ENCODE measurements at regions not wholly inside any gene's neighbourhood (a gene's known extent, or its start where the extent isn't known, plus 50 kb on each side); places are given as distances from the start of the nearest gene placed in this dataset.

GRCh38 chr1:101150266-101150665 lies 86.6 kb upstream of the S1PR1 start:
- no peak overlapping the region for H3K4me3 ChIP-seq (replicated peaks in 1 of 3; ENCODE audit: insufficient read depth in 1 of 3, low read depth in 2 of 3, low read length in 3 of 3)
- H3K4me2 ChIP-seq (ENCODE audit: low read depth, low read length) = no peak overlapping the region
- FAIRE-seq = no peak
- TF ChIP-seq SRSF1 (optimal IDR thresholded peaks at IDR 0.05; ENCODE audit: low read depth, low read length) = no peak
- TF ChIP-seq MEIS2 (CRISPR knock-in tag; IDR thresholded peaks at IDR 0.05) = no peak
- TF ChIP-seq, protein P1, sequence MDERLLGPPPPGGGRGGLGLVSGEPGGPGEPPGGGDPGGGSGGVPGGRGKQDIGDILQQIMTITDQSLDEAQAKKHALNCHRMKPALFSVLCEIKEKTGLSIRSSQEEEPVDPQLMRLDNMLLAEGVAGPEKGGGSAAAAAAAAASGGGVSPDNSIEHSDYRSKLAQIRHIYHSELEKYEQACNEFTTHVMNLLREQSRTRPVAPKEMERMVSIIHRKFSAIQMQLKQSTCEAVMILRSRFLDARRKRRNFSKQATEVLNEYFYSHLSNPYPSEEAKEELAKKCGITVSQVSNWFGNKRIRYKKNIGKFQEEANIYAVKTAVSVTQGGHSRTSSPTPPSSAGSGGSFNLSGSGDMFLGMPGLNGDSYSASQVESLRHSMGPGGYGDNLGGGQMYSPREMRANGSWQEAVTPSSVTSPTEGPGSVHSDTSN (CRISPR knock-in tag; IDR thresholded peaks at IDR 0.05) = no peak
- no peak for TF ChIP-seq ZC3H13 (CRISPR knock-in tag; IDR thresholded peaks at IDR 0.05)
- H4K20me1 ChIP-seq (ENCODE audit: insufficient read depth, low read length) = no peaks in the 10 kb centered on the region
- H3K27me3 ChIP-seq (ENCODE audit: control insufficient read depth in 1 of 2, insufficient read depth in 2 of 2, low read length in 2 of 2) = no peaks in the 10 kb centered on the region
- ChIA-PET CTCF (ENCODE audit: low intra/inter-chr PET ratio, low total read pairs) (no interaction called here), POLR2A (no interaction called here)
- in situ Hi-C loops (cut with HindIII; ENCODE audit: extremely low pct_ligation_motif_present, low pct_unique_long_range_greater_than_20kb) (no loop called here), intact Hi-C loops (cut with micrococcal nuclease; ENCODE audit: unreplicated experiment) (no loop called here)
- no peaks in the 10 kb centered on the region for H3K9me3 ChIP-seq (ENCODE audit: low read length)
- H3K79me2 ChIP-seq (ENCODE audit: insufficient read depth, low read length) = no peaks in the 10 kb centered on the region
- H3K9ac ChIP-seq (ENCODE audit: insufficient read depth, low read depth, low read length) = no peak overlapping the region
- no peak overlapping the region for H2AFZ ChIP-seq (ENCODE audit: low read length)
- H3K36me3 ChIP-seq (replicated peaks in 1 of 2; ENCODE audit: control insufficient read depth in 1 of 2, insufficient read depth in 2 of 2, low read length in 2 of 2) = no peaks in the 10 kb centered on the region
- BruUV-seq (replicated peaks) = no TSS peak
- WGBS (ENCODE audit: low lambda C conversion rate) = 71% methylated on average over 4 of the region's 4 CpGs
- no peak overlapping the region for H3K27ac ChIP-seq (ENCODE audit: extremely low read length, insufficient read depth, low read length)
- no peak for ATAC-seq
- no peak for DNase-seq (ENCODE audit: low spot score)
- 0 out of 2 replicates have a peak, but pooled peaks cover 5% of the 10 kb centered on the region for H3K4me1 ChIP-seq (ENCODE audit: insufficient read depth, low read length)

GRCh38 chr1:101148980-101149379 lies 87.8 kb upstream of the S1PR1 start:
- H3K9me3 ChIP-seq (ENCODE audit: low read length) = no peaks in the 10 kb centered on the region
- H3K4me2 ChIP-seq (ENCODE audit: low read depth, low read length) = no peak overlapping the region
- DNase-seq (ENCODE audit: low spot score) = no peak
- intact Hi-C loops (cut with micrococcal nuclease; ENCODE audit: unreplicated experiment) (no loop called here), in situ Hi-C loops (cut with HindIII; ENCODE audit: extremely low pct_ligation_motif_present, low pct_unique_long_range_greater_than_20kb) (no loop called here)
- H3K27me3 ChIP-seq (ENCODE audit: control insufficient read depth in 1 of 2, insufficient read depth in 2 of 2, low read length in 2 of 2) = no peaks in the 10 kb centered on the region
- no peak for FAIRE-seq
- 2% methylated on average over 3 of the region's 3 CpGs for WGBS (ENCODE audit: low lambda C conversion rate)
- no peak overlapping the region for H2AFZ ChIP-seq (ENCODE audit: low read length)
- no peak overlapping the region for H3K27ac ChIP-seq (ENCODE audit: extremely low read length, insufficient read depth, low read length)
- no peak overlapping the region for H3K4me3 ChIP-seq (replicated peaks in 1 of 3; ENCODE audit: insufficient read depth in 1 of 3, low read depth in 2 of 3, low read length in 3 of 3)
- H3K79me2 ChIP-seq (ENCODE audit: insufficient read depth, low read length) = no peaks in the 10 kb centered on the region
- POLR2A ChIA-PET = no interaction called here
- H3K4me1 ChIP-seq (ENCODE audit: insufficient read depth, low read length) = 0 out of 2 replicates have a peak, but pooled peaks cover 5% of the 10 kb centered on the region
- no TSS peak for BruUV-seq (replicated peaks)
- ATAC-seq = no peak
- CTCF ChIA-PET (ENCODE audit: low intra/inter-chr PET ratio, low total read pairs) = no interaction called here
- no peaks in the 10 kb centered on the region for H3K36me3 ChIP-seq (replicated peaks in 1 of 2; ENCODE audit: control insufficient read depth in 1 of 2, insufficient read depth in 2 of 2, low read length in 2 of 2)
- no peaks in the 10 kb centered on the region for H4K20me1 ChIP-seq (ENCODE audit: insufficient read depth, low read length)
- H3K9ac ChIP-seq (ENCODE audit: insufficient read depth, low read depth, low read length) = no peak overlapping the region
- TF ChIP-seq EHMT2 (IDR thresholded peaks at IDR 0.05; ENCODE audit: borderline replicate concordance, low read depth, low read length) (no peak), ARNTL (CRISPR knock-in tag; IDR thresholded peaks at IDR 0.05) (no peak), SP1 (IDR thresholded peaks at IDR 0.05) (no peak), SP1 (CRISPR knock-in tag; IDR thresholded peaks at IDR 0.05) (no peak)
- TF ChIP-seq, protein P2, sequence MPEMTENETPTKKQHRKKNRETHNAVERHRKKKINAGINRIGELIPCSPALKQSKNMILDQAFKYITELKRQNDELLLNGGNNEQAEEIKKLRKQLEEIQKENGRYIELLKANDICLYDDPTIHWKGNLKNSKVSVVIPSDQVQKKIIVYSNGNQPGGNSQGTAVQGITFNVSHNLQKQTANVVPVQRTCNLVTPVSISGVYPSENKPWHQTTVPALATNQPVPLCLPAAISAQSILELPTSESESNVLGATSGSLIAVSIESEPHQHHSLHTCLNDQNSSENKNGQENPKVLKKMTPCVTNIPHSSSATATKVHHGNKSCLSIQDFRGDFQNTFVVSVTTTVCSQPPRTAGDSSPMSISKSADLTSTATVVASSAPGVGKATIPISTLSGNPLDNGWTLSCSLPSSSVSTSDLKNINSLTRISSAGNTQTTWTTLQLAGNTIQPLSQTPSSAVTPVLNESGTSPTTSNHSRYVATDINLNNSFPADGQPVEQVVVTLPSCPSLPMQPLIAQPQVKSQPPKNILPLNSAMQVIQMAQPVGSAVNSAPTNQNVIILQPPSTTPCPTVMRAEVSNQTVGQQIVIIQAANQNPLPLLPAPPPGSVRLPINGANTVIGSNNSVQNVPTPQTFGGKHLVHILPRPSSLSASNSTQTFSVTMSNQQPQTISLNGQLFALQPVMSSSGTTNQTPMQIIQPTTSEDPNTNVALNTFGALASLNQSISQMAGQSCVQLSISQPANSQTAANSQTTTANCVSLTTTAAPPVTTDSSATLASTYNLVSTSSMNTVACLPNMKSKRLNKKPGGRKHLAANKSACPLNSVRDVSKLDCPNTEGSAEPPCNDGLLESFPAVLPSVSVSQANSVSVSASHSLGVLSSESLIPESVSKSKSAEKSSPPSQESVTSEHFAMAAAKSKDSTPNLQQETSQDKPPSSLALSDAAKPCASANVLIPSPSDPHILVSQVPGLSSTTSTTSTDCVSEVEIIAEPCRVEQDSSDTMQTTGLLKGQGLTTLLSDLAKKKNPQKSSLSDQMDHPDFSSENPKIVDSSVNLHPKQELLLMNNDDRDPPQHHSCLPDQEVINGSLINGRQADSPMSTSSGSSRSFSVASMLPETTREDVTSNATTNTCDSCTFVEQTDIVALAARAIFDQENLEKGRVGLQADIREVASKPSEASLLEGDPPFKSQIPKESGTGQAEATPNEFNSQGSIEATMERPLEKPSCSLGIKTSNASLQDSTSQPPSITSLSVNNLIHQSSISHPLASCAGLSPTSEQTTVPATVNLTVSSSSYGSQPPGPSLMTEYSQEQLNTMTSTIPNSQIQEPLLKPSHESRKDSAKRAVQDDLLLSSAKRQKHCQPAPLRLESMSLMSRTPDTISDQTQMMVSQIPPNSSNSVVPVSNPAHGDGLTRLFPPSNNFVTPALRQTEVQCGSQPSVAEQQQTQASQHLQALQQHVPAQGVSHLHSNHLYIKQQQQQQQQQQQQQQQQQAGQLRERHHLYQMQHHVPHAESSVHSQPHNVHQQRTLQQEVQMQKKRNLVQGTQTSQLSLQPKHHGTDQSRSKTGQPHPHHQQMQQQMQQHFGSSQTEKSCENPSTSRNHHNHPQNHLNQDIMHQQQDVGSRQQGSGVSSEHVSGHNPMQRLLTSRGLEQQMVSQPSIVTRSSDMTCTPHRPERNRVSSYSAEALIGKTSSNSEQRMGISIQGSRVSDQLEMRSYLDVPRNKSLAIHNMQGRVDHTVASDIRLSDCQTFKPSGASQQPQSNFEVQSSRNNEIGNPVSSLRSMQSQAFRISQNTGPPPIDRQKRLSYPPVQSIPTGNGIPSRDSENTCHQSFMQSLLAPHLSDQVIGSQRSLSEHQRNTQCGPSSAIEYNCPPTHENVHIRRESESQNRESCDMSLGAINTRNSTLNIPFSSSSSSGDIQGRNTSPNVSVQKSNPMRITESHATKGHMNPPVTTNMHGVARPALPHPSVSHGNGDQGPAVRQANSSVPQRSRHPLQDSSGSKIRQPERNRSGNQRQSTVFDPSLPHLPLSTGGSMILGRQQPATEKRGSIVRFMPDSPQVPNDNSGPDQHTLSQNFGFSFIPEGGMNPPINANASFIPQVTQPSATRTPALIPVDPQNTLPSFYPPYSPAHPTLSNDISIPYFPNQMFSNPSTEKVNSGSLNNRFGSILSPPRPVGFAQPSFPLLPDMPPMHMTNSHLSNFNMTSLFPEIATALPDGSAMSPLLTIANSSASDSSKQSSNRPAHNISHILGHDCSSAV (CRISPR knock-in tag; IDR thresholded peaks at IDR 0.05; ENCODE audit: borderline replicate concordance) = no peak

All from HepG2 (cell line).